GM18502 (cell line): ENCODE measurements at regions not wholly inside any gene's neighbourhood (a gene's known extent, or its start where the extent isn't known, plus 50 kb on each side); places are given as distances from the start of the nearest gene placed in this dataset.

Experiments
- ATAC-seq: cut with Tn5 transposase; IDR thresholded peaks from one replicate; pipeline ENCODE4 v1.9.1; 2021; ENCODE audit warnings: mild to moderate bottlenecking; ENCODE audit not compliant: unreplicated experiment, poor library complexity

- no peak for ATAC-seq
Measured at GRCh38 chr16:79309606-79310005, 290.9 kb downstream of the MAF start.

- ATAC-seq, result no peak
Measured at GRCh38 chr16:79307214-79307613, 293.3 kb downstream of the MAF start.

- no peak for ATAC-seq
Measured at GRCh38 chr16:79305074-79305473, 295.5 kb downstream of the MAF start.

GRCh38 chr16:79303959-79304387, 296.6 kb downstream of the MAF start:
- no peak for ATAC-seq

- no peak for ATAC-seq
Measured at GRCh38 chr16:79303206-79303605, 297.3 kb downstream of the MAF start.

GRCh38 chr16:79302731-79303130, 297.8 kb downstream of the MAF start:
- no peak for ATAC-seq

- no peak for ATAC-seq
Measured at GRCh38 chr16:79301051-79301450, 299.5 kb downstream of the MAF start.

- ATAC-seq, result no peak
Measured at GRCh38 chr16:79298894-79299799, 301.4 kb downstream of the MAF start.

GRCh38 chr16:79298476-79298875, 302.1 kb downstream of the MAF start:
- no peak for ATAC-seq

GRCh38 chr16:79297805-79298204, 302.7 kb downstream of the MAF start:
- ATAC-seq, result no peak

- ATAC-seq, result no peak
Measured at GRCh38 chr16:79297296-79297695, 303.2 kb downstream of the MAF start.

- no peak for ATAC-seq
Measured at GRCh38 chr16:79296491-79296890, 304.0 kb downstream of the MAF start.

GRCh38 chr16:79295746-79296145, 304.8 kb downstream of the MAF start:
- ATAC-seq, result no peak

- no peak for ATAC-seq
Measured at GRCh38 chr16:79295162-79295561, 305.4 kb downstream of the MAF start.

GRCh38 chr16:79294568-79294967, 306.0 kb downstream of the MAF start:
- ATAC-seq, result no peak

GRCh38 chr16:79293836-79294460, 306.6 kb downstream of the MAF start:
- ATAC-seq, result no peak

GRCh38 chr16:79288066-79288465, 312.5 kb downstream of the MAF start:
- ATAC-seq, result peak; percentile 37

GRCh38 chr16:79287424-79287917, 313.1 kb downstream of the MAF start:
- ATAC-seq, result peak; percentile 13

GRCh38 chr16:79286646-79287423, 313.7 kb downstream of the MAF start:
- peak; percentile 94 for ATAC-seq

GRCh38 chr16:79284766-79285165, 315.8 kb downstream of the MAF start:
- no peak for ATAC-seq

- ATAC-seq, result peak; percentile 35
Measured at GRCh38 chr16:79283578-79283977, 317.0 kb downstream of the MAF start.
